NB4 (cell line): ENCODE measurements at regions not wholly inside any gene's neighbourhood (a gene's known extent, or its start where the extent isn't known, plus 50 kb on each side); places are given as distances from the start of the nearest gene placed in this dataset.

Experiments
- MAX ChIP-seq: IDR thresholded peaks from 2 replicates; pipeline ENCODE4 v1.6.1; 2011; ENCODE audit warnings: low read depth, low read length
- MYC ChIP-seq: IDR thresholded peaks from 2 replicates; pipeline ENCODE4 v1.6.1; 2011; ENCODE audit warnings: low read depth, low read length
- POLR2A ChIP-seq: IDR thresholded peaks from 2 replicates; pipeline ENCODE4 v1.6.1; 2011; ENCODE audit warnings: mild to moderate bottlenecking; ENCODE audit not compliant: insufficient read length; ENCODE audit errors: extremely low read depth
- TF ChIP-seq, protein P1 (sequence below): IDR thresholded peaks from one replicate; pipeline ENCODE4 v1.5.1; 2012; ENCODE audit warnings: low read depth, low read length

GRCh38 chr15:25563596-25563995 lies 124.8 kb upstream of the UBE3A start:
- TF ChIP-seq, protein P1, sequence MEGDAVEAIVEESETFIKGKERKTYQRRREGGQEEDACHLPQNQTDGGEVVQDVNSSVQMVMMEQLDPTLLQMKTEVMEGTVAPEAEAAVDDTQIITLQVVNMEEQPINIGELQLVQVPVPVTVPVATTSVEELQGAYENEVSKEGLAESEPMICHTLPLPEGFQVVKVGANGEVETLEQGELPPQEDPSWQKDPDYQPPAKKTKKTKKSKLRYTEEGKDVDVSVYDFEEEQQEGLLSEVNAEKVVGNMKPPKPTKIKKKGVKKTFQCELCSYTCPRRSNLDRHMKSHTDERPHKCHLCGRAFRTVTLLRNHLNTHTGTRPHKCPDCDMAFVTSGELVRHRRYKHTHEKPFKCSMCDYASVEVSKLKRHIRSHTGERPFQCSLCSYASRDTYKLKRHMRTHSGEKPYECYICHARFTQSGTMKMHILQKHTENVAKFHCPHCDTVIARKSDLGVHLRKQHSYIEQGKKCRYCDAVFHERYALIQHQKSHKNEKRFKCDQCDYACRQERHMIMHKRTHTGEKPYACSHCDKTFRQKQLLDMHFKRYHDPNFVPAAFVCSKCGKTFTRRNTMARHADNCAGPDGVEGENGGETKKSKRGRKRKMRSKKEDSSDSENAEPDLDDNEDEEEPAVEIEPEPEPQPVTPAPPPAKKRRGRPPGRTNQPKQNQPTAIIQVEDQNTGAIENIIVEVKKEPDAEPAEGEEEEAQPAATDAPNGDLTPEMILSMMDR = no peak
- TF ChIP-seq MAX = no peak
- no peak for TF ChIP-seq POLR2A
- TF ChIP-seq MYC = no peak
